ENCODE measurements at regions not wholly inside any gene's neighbourhood (a gene's known extent, or its start where the extent isn't known, plus 50 kb on each side); places are given as distances from the start of the nearest gene placed in this dataset.
A peak's percentile ranks its signal among the peaks of the same experiment; 100 is the strongest.

DNA sequence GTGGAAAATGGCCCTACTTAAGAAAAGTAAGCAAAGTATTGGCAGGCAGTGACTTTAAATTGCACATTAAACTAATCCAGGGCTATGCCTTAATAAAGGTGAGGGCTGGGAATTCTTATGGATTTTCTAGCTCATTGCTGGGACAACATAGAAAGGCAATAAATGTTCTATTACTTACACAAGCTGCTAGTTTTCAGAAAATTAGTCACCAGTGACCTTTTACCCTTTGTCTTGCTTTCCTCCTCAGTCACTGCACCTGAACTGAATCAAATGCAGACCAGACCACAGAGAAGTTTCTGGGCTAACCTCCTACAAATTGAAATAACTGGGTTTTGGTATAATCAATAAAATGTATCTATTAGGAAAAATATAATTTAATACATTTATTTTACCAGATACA, 694.4 kb upstream of the FAM241A start:
- TF ChIP-seq, protein P1, sequence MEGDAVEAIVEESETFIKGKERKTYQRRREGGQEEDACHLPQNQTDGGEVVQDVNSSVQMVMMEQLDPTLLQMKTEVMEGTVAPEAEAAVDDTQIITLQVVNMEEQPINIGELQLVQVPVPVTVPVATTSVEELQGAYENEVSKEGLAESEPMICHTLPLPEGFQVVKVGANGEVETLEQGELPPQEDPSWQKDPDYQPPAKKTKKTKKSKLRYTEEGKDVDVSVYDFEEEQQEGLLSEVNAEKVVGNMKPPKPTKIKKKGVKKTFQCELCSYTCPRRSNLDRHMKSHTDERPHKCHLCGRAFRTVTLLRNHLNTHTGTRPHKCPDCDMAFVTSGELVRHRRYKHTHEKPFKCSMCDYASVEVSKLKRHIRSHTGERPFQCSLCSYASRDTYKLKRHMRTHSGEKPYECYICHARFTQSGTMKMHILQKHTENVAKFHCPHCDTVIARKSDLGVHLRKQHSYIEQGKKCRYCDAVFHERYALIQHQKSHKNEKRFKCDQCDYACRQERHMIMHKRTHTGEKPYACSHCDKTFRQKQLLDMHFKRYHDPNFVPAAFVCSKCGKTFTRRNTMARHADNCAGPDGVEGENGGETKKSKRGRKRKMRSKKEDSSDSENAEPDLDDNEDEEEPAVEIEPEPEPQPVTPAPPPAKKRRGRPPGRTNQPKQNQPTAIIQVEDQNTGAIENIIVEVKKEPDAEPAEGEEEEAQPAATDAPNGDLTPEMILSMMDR (IDR thresholded peaks at IDR 0.05; ENCODE audit: low read depth, low read length) = no peak
- no peak for DNase-seq (ENCODE audit: low read depth in 2 of 2)
- no peak overlapping the region for H3K4me3 ChIP-seq (replicated peaks in 1 of 2; ENCODE audit: low read depth in 2 of 2, low read length in 2 of 2)

DNA sequence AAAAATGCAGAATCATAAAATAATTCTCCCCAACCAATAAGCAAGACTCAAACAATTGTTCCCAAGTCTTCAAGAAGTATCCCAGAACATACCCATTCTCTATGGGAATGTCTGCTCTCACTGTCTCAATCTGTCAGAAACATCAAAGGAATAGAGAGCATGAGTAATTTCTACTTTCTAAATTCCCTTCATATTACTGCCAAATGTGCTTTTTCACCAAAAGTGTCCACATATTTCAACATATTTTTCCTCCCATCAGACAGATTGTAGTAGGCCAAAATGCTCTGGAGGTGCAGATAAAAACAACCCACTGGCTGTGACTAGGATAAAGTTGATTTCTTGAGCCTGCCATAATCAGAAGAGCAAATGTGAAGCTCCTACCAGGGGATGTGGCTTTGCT, 692.0 kb upstream of the FAM241A start:
- TF ChIP-seq, protein P1 (IDR thresholded peaks at IDR 0.05; ENCODE audit: low read depth, low read length) = no peak
- no peak for DNase-seq (ENCODE audit: low read depth in 2 of 2)
- H3K4me3 ChIP-seq (replicated peaks in 1 of 2; ENCODE audit: low read depth in 2 of 2, low read length in 2 of 2) = no peak overlapping the region

DNA sequence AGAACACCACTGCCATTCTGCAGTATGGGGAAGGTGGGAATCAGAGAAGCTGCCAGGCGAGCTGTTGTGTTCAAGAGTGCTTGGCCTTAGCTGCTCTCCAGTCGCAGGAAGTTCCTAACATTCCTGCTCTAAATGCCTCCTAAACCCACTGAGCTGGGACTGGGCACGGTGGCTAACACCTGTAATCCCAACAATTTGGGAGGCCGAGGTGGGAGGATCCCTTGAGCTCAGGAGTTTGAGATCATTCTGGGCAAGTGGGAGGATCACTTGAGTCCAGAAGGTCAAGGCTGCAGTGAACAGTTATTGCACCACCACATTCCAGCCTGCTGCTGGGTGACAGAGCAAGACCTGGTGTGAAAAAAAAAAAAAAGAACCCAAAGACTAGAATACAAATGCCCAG, 690.3 kb upstream of the FAM241A start:
- H3K4me3 ChIP-seq (replicated peaks in 1 of 2; ENCODE audit: low read depth in 2 of 2, low read length in 2 of 2) = no peak overlapping the region
- TF ChIP-seq, protein P1 (IDR thresholded peaks at IDR 0.05; ENCODE audit: low read depth, low read length) = no peak
- DNase-seq (ENCODE audit: low read depth in 2 of 2) = no peak

DNA sequence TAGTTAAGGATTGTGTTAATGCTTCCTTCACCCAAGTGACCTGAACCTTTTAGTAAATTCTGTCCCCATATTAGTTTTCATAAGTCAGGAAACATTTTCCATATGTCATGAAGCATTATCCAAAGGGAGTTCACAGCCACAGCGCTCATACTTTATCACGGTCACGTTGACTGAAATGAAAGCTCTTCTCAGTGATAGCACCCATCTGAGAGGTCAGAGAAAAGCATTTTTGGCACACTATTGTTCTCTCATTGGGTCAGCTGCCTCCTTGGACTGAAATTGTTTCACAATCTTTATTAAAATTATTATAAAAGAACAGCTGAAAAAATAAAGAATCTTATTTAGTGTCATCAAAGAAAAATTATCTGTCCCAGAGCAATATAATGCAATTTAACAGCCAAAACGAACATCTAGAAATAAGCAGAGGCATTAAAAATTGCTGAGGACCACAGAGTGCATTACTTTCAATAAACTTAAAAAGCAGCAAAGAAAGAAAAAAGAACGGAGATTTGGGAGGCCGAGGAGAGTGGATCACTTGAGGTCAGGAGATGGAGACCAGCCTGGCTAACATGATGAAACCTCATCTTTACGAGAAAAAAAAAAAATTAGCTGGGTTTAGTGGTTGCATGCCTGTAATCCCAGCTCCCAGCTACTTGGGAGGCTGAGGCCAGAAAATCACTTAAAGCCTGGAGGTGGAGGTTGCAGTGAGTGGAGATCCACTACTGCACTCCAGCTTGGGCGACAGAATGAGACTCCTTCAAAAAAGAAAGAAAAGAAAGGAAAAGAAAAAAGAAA, 680.8 kb upstream of the FAM241A start:
- DNase-seq (ENCODE audit: low read depth in 2 of 2) = no peak
- no peak overlapping the region for H3K4me3 ChIP-seq (replicated peaks in 1 of 2; ENCODE audit: low read depth in 2 of 2, low read length in 2 of 2)
- TF ChIP-seq, protein P1 (IDR thresholded peaks at IDR 0.05; ENCODE audit: low read depth, low read length) = no peak

DNA sequence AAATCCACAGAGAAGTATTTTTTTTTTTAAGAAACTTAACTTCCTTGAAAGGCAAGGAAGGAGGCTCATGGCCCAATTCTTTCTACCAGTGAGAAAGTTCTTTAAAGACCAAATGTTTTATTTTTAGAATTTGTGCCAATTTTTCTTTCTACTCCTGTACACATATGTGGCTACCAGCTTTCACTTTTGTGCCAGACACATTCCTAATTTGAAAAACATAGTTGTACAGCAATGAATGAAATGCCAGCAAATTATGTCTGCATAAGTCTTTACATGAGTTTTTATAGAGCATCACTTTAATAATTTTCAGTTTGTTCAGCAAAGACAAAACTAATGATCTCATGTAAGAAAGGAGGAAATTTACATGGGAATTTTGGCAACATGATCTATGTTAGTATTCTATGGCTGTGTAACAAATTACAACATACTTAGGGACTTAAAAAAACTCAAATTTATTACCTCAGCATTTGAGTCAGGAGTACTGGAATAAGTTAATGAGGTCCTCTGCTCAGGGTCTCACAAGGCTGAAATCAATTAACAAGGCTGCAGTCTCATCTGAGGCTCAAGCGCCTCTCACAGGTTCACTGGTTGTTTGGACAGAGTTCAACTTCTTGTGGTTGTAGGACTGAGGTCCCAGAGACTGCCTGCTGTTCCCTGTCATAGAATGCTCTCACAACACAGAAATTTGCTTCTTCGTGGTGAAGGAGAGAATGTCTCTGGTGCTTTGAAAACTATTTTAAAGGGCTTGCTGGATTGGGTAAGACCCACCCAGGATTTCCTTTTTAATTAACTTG, 678.2 kb upstream of the FAM241A start:
- TF ChIP-seq, protein P1 (IDR thresholded peaks at IDR 0.05; ENCODE audit: low read depth, low read length) = no peak
- DNase-seq (ENCODE audit: low read depth in 2 of 2) = no peak
- no peak overlapping the region for H3K4me3 ChIP-seq (replicated peaks in 1 of 2; ENCODE audit: low read depth in 2 of 2, low read length in 2 of 2)

DNA sequence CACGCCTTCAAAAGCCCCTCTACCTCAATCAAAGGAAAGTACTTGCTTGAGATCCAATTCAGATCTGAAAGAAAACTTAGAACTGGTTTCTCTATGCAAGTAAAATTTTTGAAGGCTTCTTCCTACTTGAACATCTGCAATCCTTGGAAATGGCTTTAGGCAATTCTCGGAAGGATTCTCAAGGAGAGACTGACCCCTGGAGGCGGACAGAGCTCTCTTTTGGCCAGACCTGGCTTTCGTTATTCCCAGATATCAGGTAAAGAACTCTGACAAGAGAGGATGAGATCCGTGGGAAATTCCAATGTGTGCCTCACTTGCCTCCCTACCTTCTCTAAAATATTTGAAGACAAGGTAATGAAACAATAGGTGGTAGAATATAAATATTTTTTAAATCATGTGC, 670.3 kb upstream of the FAM241A start:
- TF ChIP-seq, protein P1 (IDR thresholded peaks at IDR 0.05; ENCODE audit: low read depth, low read length) = peak; percentile 50
- DNase-seq (ENCODE audit: low read depth in 2 of 2) = peak; percentile 30 to 60
- H3K4me3 ChIP-seq (replicated peaks in 1 of 2; ENCODE audit: low read depth in 2 of 2, low read length in 2 of 2) = no peak overlapping the region
